Urothelium cell line (cell line): ENCODE measurements at regions not wholly inside any gene's neighbourhood (a gene's known extent, or its start where the extent isn't known, plus 50 kb on each side); places are given as distances from the start of the nearest gene placed in this dataset.

Source experiments
- DNase-seq: peaks from one replicate; pipeline ENCODE4 v3.0.0; 2011; ENCODE audit warnings: low spot score, mixed read lengths
- FAIRE-seq: peaks from 2 replicates; lab custom pipeline; 2011; peaks lifted over from hg19 to GRCh38; lab: Jason Lieb, UNC

- no peak for DNase-seq
- FAIRE-seq: no peak
These were observed 466.6 kb downstream of the GALR1 start for GRCh38 chr18:77716282-77716681.

GRCh38 chr18:77733292-77733903 is 483.8 kb downstream of the GALR1 start:
- FAIRE-seq (peak; percentile 65), DNase-seq (no peak)

- FAIRE-seq: no peak
- DNase-seq: no peak
These were observed 487.2 kb downstream of the GALR1 start for GRCh38 chr18:77736842-77737241.

GRCh38 chr18:77737405-77737804 is 487.8 kb downstream of the GALR1 start:
- no peak for DNase-seq
- no peak for FAIRE-seq

- FAIRE-seq (no peak), DNase-seq (peak; percentile 63)
These were observed 499.4 kb downstream of the GALR1 start for GRCh38 chr18:77749089-77749488.

- FAIRE-seq (no peak), DNase-seq (no peak)
These were observed 500.4 kb downstream of the GALR1 start for GRCh38 chr18:77750006-77750405.

- FAIRE-seq (no peak), DNase-seq (no peak)
These were observed 504.9 kb downstream of the GALR1 start for GRCh38 chr18:77754475-77755044.

GRCh38 chr18:77755187-77755586 is 505.5 kb downstream of the GALR1 start:
- DNase-seq (no peak), FAIRE-seq (no peak)

- DNase-seq (no peak), FAIRE-seq (no peak)
These were observed 511.7 kb downstream of the GALR1 start for GRCh38 chr18:77761332-77761731.

- DNase-seq (no peak), FAIRE-seq (no peak)
These were observed 512.4 kb downstream of the GALR1 start for GRCh38 chr18:77762014-77762413.

- no peak for FAIRE-seq
- no peak for DNase-seq
These were observed 513.0 kb downstream of the GALR1 start for GRCh38 chr18:77762642-77763041.

GRCh38 chr18:77763530-77764145 is 514.0 kb downstream of the GALR1 start:
- no peak for DNase-seq
- no peak for FAIRE-seq

GRCh38 chr18:77765468-77765867 is 515.8 kb downstream of the GALR1 start:
- DNase-seq: peak; percentile 74
- FAIRE-seq: no peak

- FAIRE-seq (no peak), DNase-seq (no peak)
These were observed 516.8 kb downstream of the GALR1 start for GRCh38 chr18:77766421-77766820.

GRCh38 chr18:77772177-77772576 is 522.5 kb downstream of the GALR1 start:
- FAIRE-seq (no peak), DNase-seq (no peak)

- FAIRE-seq (no peak), DNase-seq (no peak)
These were observed 526.5 kb downstream of the GALR1 start for GRCh38 chr18:77776104-77776503.

GRCh38 chr18:77777163-77777562 is 527.5 kb downstream of the GALR1 start:
- FAIRE-seq (peak; percentile 40), DNase-seq (no peak)

GRCh38 chr18:77784759-77785379 is 535.2 kb downstream of the GALR1 start:
- no peak for FAIRE-seq

GRCh38 chr18:77785415-77785975 is 535.8 kb downstream of the GALR1 start:
- no peak for DNase-seq
- no peak for FAIRE-seq

More at GRCh38 chr18:77784759-77785379, 535.2 kb downstream of the GALR1 start:
- DNase-seq: no peak

- DNase-seq (no peak), FAIRE-seq (no peak)
These were observed 553.4 kb downstream of the GALR1 start for GRCh38 chr18:77803024-77803423.

GRCh38 chr18:77804382-77804781 is 554.7 kb downstream of the GALR1 start:
- no peak for FAIRE-seq
- no peak for DNase-seq

- FAIRE-seq: peak; percentile 88
- DNase-seq: no peak
These were observed 558.0 kb downstream of the GALR1 start for GRCh38 chr18:77807650-77808049.
